Uterus (tissue), 2 donors: ENCODE measurements at regions not wholly inside any gene's neighbourhood (a gene's known extent, or its start where the extent isn't known, plus 50 kb on each side); places are given as distances from the start of the nearest gene placed in this dataset.

ENCODE experiments used
- CTCF ChIP-seq, 4 experiments: fragments of 200-600 bp in 2 of 4; fragments of 450-650 bp in 2 of 4; sonication (generic) in 2 of 4; IDR thresholded peaks; one replicate each; pipeline ENCODE4 v1.5.1; 2016 to 2019; ENCODE audit warnings: antibody characterized with exemption in 4 of 4, mild to moderate bottlenecking in 2 of 4, moderate library complexity in 1 of 4
- POLR2A ChIP-seq, 2 donors: fragments of 450-650 bp; IDR thresholded peaks; one replicate each; pipeline ENCODE4 v1.6.1; 2016; ENCODE audit warnings: antibody characterized with exemption in 2 of 2, mild to moderate bottlenecking in 1 of 2, moderate library complexity in 1 of 2

GRCh38 chr5:106956187-106956586 lies 714.5 kb downstream of the EFNA5 start:
- TF ChIP-seq CTCF (IDR thresholded peaks at IDR 0.05): no peak
- TF ChIP-seq POLR2A (IDR thresholded peaks at IDR 0.05): no peak
